ENCODE measurements at regions not wholly inside any gene's neighbourhood (a gene's known extent, or its start where the extent isn't known, plus 50 kb on each side); places are given as distances from the start of the nearest gene placed in this dataset.

- TF ChIP-seq EZH2 (optimal IDR thresholded peaks at IDR 0.05; ENCODE audit: low read depth, low read length) (no peak), EZH2phosphoT487 (IDR thresholded peaks at IDR 0.05; ENCODE audit: low read length) (no peak)
- TF ChIP-seq, protein P1, sequence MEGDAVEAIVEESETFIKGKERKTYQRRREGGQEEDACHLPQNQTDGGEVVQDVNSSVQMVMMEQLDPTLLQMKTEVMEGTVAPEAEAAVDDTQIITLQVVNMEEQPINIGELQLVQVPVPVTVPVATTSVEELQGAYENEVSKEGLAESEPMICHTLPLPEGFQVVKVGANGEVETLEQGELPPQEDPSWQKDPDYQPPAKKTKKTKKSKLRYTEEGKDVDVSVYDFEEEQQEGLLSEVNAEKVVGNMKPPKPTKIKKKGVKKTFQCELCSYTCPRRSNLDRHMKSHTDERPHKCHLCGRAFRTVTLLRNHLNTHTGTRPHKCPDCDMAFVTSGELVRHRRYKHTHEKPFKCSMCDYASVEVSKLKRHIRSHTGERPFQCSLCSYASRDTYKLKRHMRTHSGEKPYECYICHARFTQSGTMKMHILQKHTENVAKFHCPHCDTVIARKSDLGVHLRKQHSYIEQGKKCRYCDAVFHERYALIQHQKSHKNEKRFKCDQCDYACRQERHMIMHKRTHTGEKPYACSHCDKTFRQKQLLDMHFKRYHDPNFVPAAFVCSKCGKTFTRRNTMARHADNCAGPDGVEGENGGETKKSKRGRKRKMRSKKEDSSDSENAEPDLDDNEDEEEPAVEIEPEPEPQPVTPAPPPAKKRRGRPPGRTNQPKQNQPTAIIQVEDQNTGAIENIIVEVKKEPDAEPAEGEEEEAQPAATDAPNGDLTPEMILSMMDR (IDR thresholded peaks at IDR 0.05; ENCODE audit: low read length) = no peak
Observed at GRCh38 chr4:125658773-125659172, 344.0 kb downstream of the FAT4 start.
